A673 (cell line): ENCODE measurements at regions not wholly inside any gene's neighbourhood (a gene's known extent, or its start where the extent isn't known, plus 50 kb on each side); places are given as distances from the start of the nearest gene placed in this dataset.

Source experiments
- CTCF ChIP-seq: fragments of 300-800, 200-600 bp; sonication (generic); conservative IDR thresholded peaks from 2 replicates; pipeline ENCODE4 v1.5.1; 2017; ENCODE audit warnings: low read depth, mild to moderate bottlenecking, antibody characterized with exemption, low read length, moderate library complexity, mixed read lengths
- EZH2 ChIP-seq: fragments of 200-600 bp; sonication (generic); IDR thresholded peaks from 2 replicates; pipeline ENCODE4 v1.6.1; 2017; ENCODE audit warnings: borderline replicate concordance, low read depth, mild to moderate bottlenecking, mixed read lengths, antibody characterized with exemption, low read length; ENCODE audit not compliant: poor library complexity, severe bottlenecking

GRCh38 chr9:71250581-71250980 lies 129.2 kb upstream of the TRPM3 start:
- TF ChIP-seq CTCF (no peak), EZH2 (no peak)
